Panc1 (cell line): ENCODE measurements at regions not wholly inside any gene's neighbourhood (a gene's known extent, or its start where the extent isn't known, plus 50 kb on each side); places are given as distances from the start of the nearest gene placed in this dataset.

Experiments
- ATAC-seq: fragments of 200-7000 bp; cut with Tn5 transposase; 2 replicates; pipeline ENCODE4 v1.9.1; 2020; ENCODE audit warnings: mild to moderate bottlenecking, moderate library complexity
- BruUV-seq: library from RNA; stranded (reverse); fragments of 400-500 nt; replicated peaks from 2 replicates; lab custom pipeline; 2021; lab: Mats Ljungman, UMichigan
- CTCF ChIA-PET: fragments of 300-600 bp; sonication (Branson Sonifier 250); formaldehyde crosslinking; loops from one replicate; lab custom pipeline; 2022; ENCODE audit warnings: antibody characterized with exemption; lab: Charles Lee
- POLR2A ChIA-PET: fragments of 300-600 bp; sonication (Branson Sonifier 250); formaldehyde crosslinking; loops from one replicate; lab custom pipeline; 2022; ENCODE audit warnings: antibody characterized with exemption; lab: Charles Lee
- DNase-seq: peaks from one replicate; pipeline ENCODE4 v3.0.0-alpha.2; 2010; ENCODE audit warnings: low read depth, low spot score
- H3K27ac ChIP-seq: 2 replicates; pipeline ENCODE4 v1.5.1; 2011; ENCODE audit warnings: mild to moderate bottlenecking, low read length, inconsistent platforms
- H3K27me3 ChIP-seq: fragments of 200-500 bp; sonication (Bioruptor generic); 2 replicates; pipeline ENCODE4 v1.6.0; 2014; ENCODE audit warnings: low read length, inconsistent platforms; ENCODE audit not compliant: control insufficient read depth, insufficient read depth
- H3K36me3 ChIP-seq: fragments of 200-500 bp; sonication (Bioruptor generic); 2 replicates; pipeline ENCODE4 v1.5.1; 2014; ENCODE audit warnings: inconsistent platforms, mild to moderate bottlenecking, low read length, moderate library complexity; ENCODE audit not compliant: control insufficient read depth, insufficient read depth
- H3K4me1 ChIP-seq: 2 replicates; pipeline ENCODE4 v1.5.1; 2011; ENCODE audit warnings: inconsistent platforms, mild to moderate bottlenecking, low read length, moderate library complexity; ENCODE audit not compliant: control insufficient read depth, insufficient read depth
- H3K4me3 ChIP-seq, 2 experiments: 2 replicates each; pipeline ENCODE4 v1.5.1; 2011 to 2012; ENCODE audit warnings: low read depth in 2 of 2, low read length in 2 of 2, mild to moderate bottlenecking in 2 of 2, inconsistent platforms in 1 of 2, moderate library complexity in 1 of 2
- H3K9me3 ChIP-seq: fragments of 200-500 bp; sonication (Bioruptor generic); 2 replicates; pipeline ENCODE4 v1.5.1; 2014; ENCODE audit warnings: low read depth, mild to moderate bottlenecking, inconsistent platforms, low read length, moderate library complexity; ENCODE audit not compliant: control insufficient read depth, insufficient read depth
- CTCF ChIP-seq: fragments of 450-650 bp; IDR thresholded peaks from 2 replicates; pipeline ENCODE4 v1.5.1; 2017; ENCODE audit warnings: mild to moderate bottlenecking
- POLR2AphosphoS5 ChIP-seq: IDR thresholded peaks from 2 replicates; pipeline ENCODE4 v1.6.1; 2012; ENCODE audit warnings: mild to moderate bottlenecking, low read depth, low read length, moderate library complexity
- REST ChIP-seq, 2 experiments: IDR thresholded peaks; 2 replicates each; pipeline ENCODE4 v1.6.1; 2011 to 2012; ENCODE audit warnings: low read depth in 2 of 2, control low read depth in 1 of 2, low read length in 1 of 2, mild to moderate bottlenecking in 1 of 2, moderate library complexity in 1 of 2; ENCODE audit not compliant: insufficient read depth in 1 of 2
- SIN3A ChIP-seq: IDR thresholded peaks from 2 replicates; pipeline ENCODE4 v1.6.1; 2012; ENCODE audit warnings: low read depth, mild to moderate bottlenecking, low read length, moderate library complexity, borderline replicate concordance; ENCODE audit not compliant: insufficient read depth
- TCF7L2 ChIP-seq: IDR thresholded peaks from 2 replicates; pipeline ENCODE4 v1.6.1; 2011; ENCODE audit warnings: mild to moderate bottlenecking, low read depth, low read length, inconsistent platforms
- in situ Hi-C: cut with HindIII; loops from 2 replicates; pipeline ENCODE4 v1.10.0; 2016; ENCODE audit warnings: low sequenced_read_pairs, low pct_unique_long_range_greater_than_20kb
- intact Hi-C: fragments of 100-400 bp; cut with micrococcal nuclease; formaldehyde crosslinking; loops from one replicate; pipeline ENCODE4 v1.10.0; 2022; ENCODE audit not compliant: unreplicated experiment

- H3K9me3 ChIP-seq, result no peaks in the 10 kb centered on the region
- TF ChIP-seq TCF7L2 (no peak), REST (IDR thresholded peaks at IDR 0.05; ENCODE audit: insufficient read depth in 1 of 2, low read depth in 2 of 2, low read length in 1 of 2) (no peak), CTCF (no peak), SIN3A (no peak), POLR2AphosphoS5 (no peak)
- H3K27ac ChIP-seq, result no peak overlapping the region
- POLR2A ChIA-PET, result no interaction called here
- ATAC-seq, result peak; percentile 51; the same call in 1 of the 2 replicates
- H3K36me3 ChIP-seq, result no peaks in the 10 kb centered on the region
- H3K27me3 ChIP-seq, result no peaks in the 10 kb centered on the region
- no TSS peak for BruUV-seq
- no peaks in the 10 kb centered on the region for H3K4me1 ChIP-seq
- in situ Hi-C loops, result no loop called here
- CTCF ChIA-PET, result no interaction called here
- no peak overlapping the region for H3K4me3 ChIP-seq
- intact Hi-C loops, result no loop called here
- DNase-seq, result no peak
Measured at GRCh38 chr3:15892311-15893227, 94.8 kb upstream of the ANKRD28 start.

- DNase-seq, result no peak
- ChIA-PET POLR2A (no interaction called here), CTCF (no interaction called here)
- intact Hi-C loops, result no loop called here
- TF ChIP-seq POLR2AphosphoS5 (no peak), SIN3A (no peak)
- in situ Hi-C loops, result no loop called here
- Histone ChIP-seq H3K27me3 (no peaks in the 10 kb centered on the region), H3K4me3 (no peak overlapping the region), H3K36me3 (no peaks in the 10 kb centered on the region), H3K9me3 (no peaks in the 10 kb centered on the region), H3K27ac (no peak overlapping the region), H3K4me1 (no peaks in the 10 kb centered on the region)
- ATAC-seq, result no peak
- BruUV-seq, result no TSS peak
Measured at GRCh38 chr3:15894382-15894781, 96.6 kb upstream of the ANKRD28 start.

- TF ChIP-seq REST (IDR thresholded peaks at IDR 0.05; ENCODE audit: insufficient read depth in 1 of 2, low read depth in 2 of 2, low read length in 1 of 2) (no peak), POLR2AphosphoS5 (no peak), TCF7L2 (no peak), SIN3A (no peak), CTCF (no peak)
- BruUV-seq, result no TSS peak
- no peaks in the 10 kb centered on the region for H3K9me3 ChIP-seq
- H3K4me1 ChIP-seq, result no peaks in the 10 kb centered on the region
- no peak overlapping the region for H3K4me3 ChIP-seq
- ATAC-seq, result no peak
- H3K36me3 ChIP-seq, result no peaks in the 10 kb centered on the region
- in situ Hi-C loops (no loop called here), intact Hi-C loops (no loop called here)
- no peak for DNase-seq
- ChIA-PET CTCF (no interaction called here), POLR2A (no interaction called here)
- no peak overlapping the region for H3K27ac ChIP-seq
- H3K27me3 ChIP-seq, result no peaks in the 10 kb centered on the region
Measured at GRCh38 chr3:15896500-15896899, 98.7 kb upstream of the ANKRD28 start.
